Esophagus squamous epithelium (tissue), 4 donors: ENCODE measurements at regions not wholly inside any gene's neighbourhood (a gene's known extent, or its start where the extent isn't known, plus 50 kb on each side); places are given as distances from the start of the nearest gene placed in this dataset.

Source experiments
- CTCF ChIP-seq, 6 experiments: fragments of 450-650 bp in 4 of 6; fragments of 200-600 bp in 2 of 6; sonication (generic) in 2 of 6; IDR thresholded peaks; one replicate each; pipeline ENCODE4 v1.5.1; 2016 to 2019; ENCODE audit warnings: antibody characterized with exemption in 6 of 6, mild to moderate bottlenecking in 4 of 6, moderate library complexity in 4 of 6
- POLR2A ChIP-seq, 4 donors: fragments of 450-650 bp; IDR thresholded peaks; one replicate each; pipeline ENCODE4 v1.6.1; 2017; ENCODE audit warnings: antibody characterized with exemption in 4 of 4, mild to moderate bottlenecking in 4 of 4, moderate library complexity in 3 of 4

GRCh38 chr16:86709902-86710601 is 131.7 kb downstream of the FOXL1 start:
- TF ChIP-seq POLR2A (IDR thresholded peaks at IDR 0.05) (no peak), CTCF (IDR thresholded peaks at IDR 0.05) (no peak)
